B cell (primary cell): ENCODE measurements at regions not wholly inside any gene's neighbourhood (a gene's known extent, or its start where the extent isn't known, plus 50 kb on each side); places are given as distances from the start of the nearest gene placed in this dataset.

Experiments
- ATAC-seq: fragments of 200-7000 bp; cut with Tn5 transposase; one replicate; pipeline ENCODE4 v1.10.0; 2021; ENCODE audit warnings: low read depth, mild to moderate bottlenecking, moderate number of reproducible peaks, moderate library complexity
- CTCF ChIA-PET: fragments of 350-600 bp; sonication (Branson Sonifier 250); formaldehyde crosslinking; loops from one replicate; lab custom pipeline; 2021; ENCODE audit warnings: antibody characterized with exemption, inconsistent platforms; lab: Charles Lee
- POLR2A ChIA-PET: fragments of 350-600 bp; sonication (Branson Sonifier 250); formaldehyde crosslinking; loops from one replicate; lab custom pipeline; 2021; ENCODE audit warnings: antibody characterized with exemption; lab: Charles Lee
- DNase-seq: peaks from one replicate; pipeline ENCODE4 v3.0.0; 2013
- H2AFZ ChIP-seq: 2 replicates; pipeline ENCODE4 v1.6.1; 2012; ENCODE audit warnings: mild to moderate bottlenecking, low read depth, low read length; ENCODE audit not compliant: insufficient read depth, poor library complexity, severe bottlenecking
- H3K27ac ChIP-seq, 2 donors: 1 replicate in 1 of 2; 2 replicates in 1 of 2; pipeline ENCODE4 v1.5.1; 2012 to 2013; ENCODE audit warnings: low read length in 2 of 2, mild to moderate bottlenecking in 2 of 2, moderate library complexity in 1 of 2
- H3K27me3 ChIP-seq, 4 experiments: fragments of 200-600 bp in 1 of 4; sonication (generic) in 1 of 4; replicated peaks in 1 of 4; 1 replicate in 2 of 4; 2 replicates in 2 of 4; pipeline versions ENCODE4 v1.6.1 to v1.7.0; 2013 to 2016; ENCODE audit warnings: low read length in 3 of 4, mild to moderate bottlenecking in 2 of 4, mixed read lengths in 1 of 4, moderate library complexity in 1 of 4; ENCODE audit not compliant: insufficient read depth in 4 of 4, control insufficient read depth in 3 of 4; ENCODE audit errors: control extremely low read depth in 1 of 4
- H3K36me3 ChIP-seq, 2 experiments: replicated peaks in 1 of 2; 1 replicate in 1 of 2; 2 replicates in 1 of 2; pipeline versions ENCODE4 v1.6.1 to v1.7.1; 2013; ENCODE audit warnings: low read length in 1 of 2; ENCODE audit not compliant: insufficient read depth in 2 of 2, control insufficient read depth in 1 of 2; ENCODE audit errors: control extremely low read depth in 1 of 2, extremely low read depth in 1 of 2
- H3K4me1 ChIP-seq, 2 donors: fragments of 200-600 bp in 1 of 2; sonication (generic) in 1 of 2; 1 replicate in 1 of 2; 2 replicates in 1 of 2; pipeline versions ENCODE4 v1.5.1 to v1.6.1; 2013 to 2017; ENCODE audit warnings: low read length in 2 of 2; ENCODE audit not compliant: control insufficient read depth in 2 of 2, insufficient read depth in 2 of 2
- H3K4me2 ChIP-seq: replicated peaks from 2 replicates; pipeline ENCODE3; 2012; ENCODE audit warnings: mild to moderate bottlenecking, low read depth, low read length; ENCODE audit not compliant: poor library complexity, severe bottlenecking
- H3K4me3 ChIP-seq, 5 experiments: fragments of 200-600 bp in 1 of 5; sonication (generic) in 1 of 5; 1 replicate in 3 of 5; 2 replicates in 2 of 5; pipeline versions ENCODE4 v1.5.1 to v1.7.0; 2011 to 2016; ENCODE audit warnings: low read length in 4 of 5, mild to moderate bottlenecking in 4 of 5, low read depth in 2 of 5, control low read depth in 1 of 5, moderate library complexity in 1 of 5; ENCODE audit not compliant: insufficient read depth in 1 of 5; ENCODE audit errors: control extremely low read depth in 1 of 5, extremely low read depth in 1 of 5
- H3K79me2 ChIP-seq: fragments of 200-600 bp; sonication (generic); one replicate; pipeline ENCODE4 v1.6.0; 2016; ENCODE audit warnings: low read length; ENCODE audit not compliant: control insufficient read depth, insufficient read depth
- H3K9ac ChIP-seq: fragments of 200-600 bp; sonication (generic); 2 replicates; pipeline ENCODE4 v1.6.1; 2017; ENCODE audit warnings: mild to moderate bottlenecking, low read length, moderate library complexity
- H3K9me3 ChIP-seq, 3 donors: one replicate each; pipeline versions ENCODE4 v1.6.1 to v1.7.1; 2013; ENCODE audit warnings: low read length in 2 of 3; ENCODE audit not compliant: control insufficient read depth in 2 of 3, insufficient read depth in 1 of 3; ENCODE audit errors: control extremely low read depth in 1 of 3
- H4K20me1 ChIP-seq: 2 replicates; pipeline ENCODE4 v1.6.0; 2012; ENCODE audit warnings: mild to moderate bottlenecking, low read length; ENCODE audit not compliant: insufficient read depth, control insufficient read depth, poor library complexity, severe bottlenecking
- H3K27ac Mint-ChIP-seq: one replicate; pipeline ENCODE4 v1.8.0; 2021; ENCODE audit warnings: mixed read lengths
- H3K27me3 Mint-ChIP-seq: one replicate; pipeline ENCODE4 v1.8.0; 2021; ENCODE audit warnings: mixed read lengths
- H3K4me1 Mint-ChIP-seq: one replicate; pipeline ENCODE4 v1.8.0; 2021; ENCODE audit warnings: mixed read lengths
- H3K4me3 Mint-ChIP-seq: one replicate; pipeline ENCODE4 v1.8.0; 2021; ENCODE audit warnings: mixed read lengths
- H3K9me3 Mint-ChIP-seq: one replicate; pipeline ENCODE4 v1.8.0; 2022; ENCODE audit warnings: mixed read lengths; ENCODE audit not compliant: insufficient read depth
- CTCF ChIP-seq: fragments of 200-600 bp; IDR thresholded peaks from one replicate; pipeline ENCODE4 v1.8.0; 2022; ENCODE audit warnings: antibody characterized with exemption, mild to moderate bottlenecking
- EZH2 ChIP-seq: IDR thresholded peaks from 2 replicates; pipeline ENCODE4 v1.6.1; 2012; ENCODE audit warnings: borderline replicate concordance, low read depth, mild to moderate bottlenecking, moderate library complexity, low read length; ENCODE audit not compliant: insufficient read depth, poor library complexity, severe bottlenecking
- WGBS: methylation state at CpG from one replicate; pipeline ENCODE4 v1.1.5; 2013; ENCODE audit warnings: missing lambda C conversion rate; ENCODE audit not compliant: insufficient coverage; 5-methylcytosine and 5-hydroxymethylcytosine counted together
- intact Hi-C: fragments of 100-400 bp; cut with micrococcal nuclease; formaldehyde crosslinking; loops from one replicate; pipeline ENCODE4 v1.10.0; 2022

DNA sequence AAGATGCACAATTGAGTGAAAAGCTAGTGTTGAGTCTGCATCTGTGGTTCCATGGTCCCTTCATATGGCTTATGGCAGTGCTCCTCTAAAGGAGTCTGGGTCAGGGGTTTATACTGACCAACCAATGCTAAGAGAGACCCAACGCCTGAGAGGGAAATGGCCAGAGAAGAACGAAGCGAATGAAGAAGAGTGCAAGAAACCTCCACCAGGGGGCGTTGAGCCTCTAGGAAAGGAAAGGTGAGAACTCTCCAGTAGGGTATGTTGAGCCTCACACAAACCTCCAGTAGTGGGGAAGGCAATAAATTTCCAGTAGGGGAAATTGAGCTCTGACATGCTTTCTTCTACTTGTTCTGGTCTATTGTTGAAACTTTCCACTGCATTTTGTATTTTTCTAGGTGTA is 470.6 kb downstream of the PRDM9 start:
- H4K20me1 ChIP-seq: no peaks in the 10 kb centered on the region
- H3K27ac ChIP-seq: no peak overlapping the region
- H3K4me1 ChIP-seq: no peaks in the 10 kb centered on the region
- Mint-ChIP-seq H3K9me3 (peaks cover 17% of the 10 kb centered on the region), H3K4me1 (no peaks in the 10 kb centered on the region), H3K4me3 (no peak overlapping the region), H3K27me3 (no peaks in the 10 kb centered on the region), H3K27ac (no peak overlapping the region)
- no peak for TF ChIP-seq CTCF
- TF ChIP-seq EZH2: no peak
- H3K4me2 ChIP-seq: no peak overlapping the region
- no peak overlapping the region for H3K4me3 ChIP-seq
- no peaks in the 10 kb centered on the region for H3K27me3 ChIP-seq
- intact Hi-C loops: no loop called here
- DNase-seq (no peak), ATAC-seq (no peak)
- WGBS: no CpG with 5 or more reads among the region's 4 CpGs
- H3K9ac ChIP-seq: no peak overlapping the region
- H3K9me3 ChIP-seq: peaks cover 0 to 16% (median 6%) of the 10 kb centered on the region in 3 donors
- no peaks in the 10 kb centered on the region for H3K79me2 ChIP-seq
- no peak overlapping the region for H2AFZ ChIP-seq
- POLR2A ChIA-PET: no interaction called here
- CTCF ChIA-PET: no interaction called here
- H3K36me3 ChIP-seq: no peaks in the 10 kb centered on the region

- no peak for DNase-seq
- peaks cover 4% of the 10 kb centered on the region for H3K9me3 Mint-ChIP-seq
- WGBS: 100% methylated on average over 1 of the region's 2 CpGs
- Histone ChIP-seq H3K4me1 (no peaks in the 10 kb centered on the region), H3K36me3 (no peaks in the 10 kb centered on the region), H3K27me3 (no peaks in the 10 kb centered on the region), H3K79me2 (no peaks in the 10 kb centered on the region), H3K9ac (no peak overlapping the region), H2AFZ (no peak overlapping the region), H4K20me1 (no peaks in the 10 kb centered on the region), H3K27ac (no peak overlapping the region), H3K4me2 (no peak overlapping the region), H3K4me3 (no peak overlapping the region), H3K9me3 (no peaks in the 10 kb centered on the region)
- TF ChIP-seq CTCF (no peak), EZH2 (no peak)
- ATAC-seq: no peak
- ChIA-PET POLR2A (no interaction called here), CTCF (no interaction called here)
- no peak overlapping the region for H3K27ac Mint-ChIP-seq
- intact Hi-C loops: no loop called here
- no peak overlapping the region for H3K4me3 Mint-ChIP-seq
- H3K27me3 Mint-ChIP-seq: no peaks in the 10 kb centered on the region
- no peaks in the 10 kb centered on the region for H3K4me1 Mint-ChIP-seq
Observed at GRCh38 chr5:23991406-23991805, 484.0 kb downstream of the PRDM9 start.
